Liver (tissue), 8 donors: ENCODE measurements at regions not wholly inside any gene's neighbourhood (a gene's known extent, or its start where the extent isn't known, plus 50 kb on each side); places are given as distances from the start of the nearest gene placed in this dataset.

Source experiments
- DNase-seq: peaks from one replicate; pipeline ENCODE4 v3.0.0-alpha.2; 2017; ENCODE audit warnings: low spot score
- H3K27ac ChIP-seq, 2 donors: one replicate each; pipeline ENCODE4 v1.7.0; 2013; ENCODE audit warnings: inconsistent platforms in 2 of 2, low read length in 2 of 2, control low read depth in 1 of 2, low read depth in 1 of 2, mild to moderate bottlenecking in 1 of 2
- H3K27me3 ChIP-seq, 4 donors: one replicate each; pipeline versions ENCODE4 v1.6.1 to v1.7.0; 2013; ENCODE audit warnings: low read length in 3 of 4, inconsistent platforms in 1 of 4, mild to moderate bottlenecking in 1 of 4, moderate library complexity in 1 of 4; ENCODE audit not compliant: control insufficient read depth in 4 of 4, insufficient read depth in 4 of 4
- H3K36me3 ChIP-seq, 4 donors: one replicate each; pipeline versions ENCODE4 v1.6.1 to v1.7.0; 2013; ENCODE audit warnings: low read length in 3 of 4, mild to moderate bottlenecking in 3 of 4, low read depth in 1 of 4, moderate library complexity in 1 of 4; ENCODE audit not compliant: control insufficient read depth in 4 of 4, insufficient read depth in 3 of 4
- H3K4me1 ChIP-seq, 4 donors: one replicate each; pipeline versions ENCODE4 v1.6.1 to v1.7.0; 2013; ENCODE audit warnings: low read length in 3 of 4, mild to moderate bottlenecking in 3 of 4, moderate library complexity in 1 of 4; ENCODE audit not compliant: control insufficient read depth in 4 of 4, insufficient read depth in 4 of 4
- H3K4me3 ChIP-seq, 3 donors: one replicate each; pipeline versions ENCODE4 v1.6.1 to v1.7.0; 2013; ENCODE audit warnings: low read length in 3 of 3, control low read depth in 1 of 3, low read depth in 1 of 3, mild to moderate bottlenecking in 1 of 3
- H3K9ac ChIP-seq, 2 donors: one replicate each; pipeline ENCODE4 v1.7.0; 2013; ENCODE audit warnings: low read length in 2 of 2, mild to moderate bottlenecking in 2 of 2, moderate library complexity in 2 of 2, control low read depth in 1 of 2, low read depth in 1 of 2
- H3K9me3 ChIP-seq, 4 donors: one replicate each; pipeline versions ENCODE4 v1.6.1 to v1.7.0; 2013; ENCODE audit warnings: low read length in 3 of 4; ENCODE audit not compliant: control insufficient read depth in 4 of 4
- ATF3 ChIP-seq: IDR thresholded peaks from 2 replicates; pipeline ENCODE4 v1.6.1; 2016; ENCODE audit warnings: antibody characterized with exemption
- CTCF ChIP-seq: fragments of 150-350 bp; IDR thresholded peaks from 2 replicates; pipeline ENCODE4 v1.5.1; 2017; ENCODE audit warnings: improper control_type of control experiment, low read depth, low read length; ENCODE audit not compliant: missing input control
- EGR1 ChIP-seq, 2 donors: IDR thresholded peaks; 2 replicates each; pipeline ENCODE4 v1.6.1; 2016 to 2018; ENCODE audit warnings: antibody characterized with exemption in 2 of 2, low read depth in 2 of 2
- FOXA1 ChIP-seq: IDR thresholded peaks from 2 replicates; pipeline ENCODE4 v1.6.1; 2016; ENCODE audit warnings: antibody characterized with exemption
- FOXA2 ChIP-seq: IDR thresholded peaks from 2 replicates; pipeline ENCODE4 v1.6.1; 2016; ENCODE audit warnings: antibody characterized with exemption
- GABPA ChIP-seq, 2 donors: IDR thresholded peaks in 1 of 2; conservative IDR thresholded peaks in 1 of 2; 2 replicates each; pipeline ENCODE4 v1.6.1; 2016; ENCODE audit warnings: antibody characterized with exemption in 2 of 2, mild to moderate bottlenecking in 1 of 2, moderate library complexity in 1 of 2
- HNF4A ChIP-seq, 2 donors: conservative IDR thresholded peaks; 2 replicates each; pipeline ENCODE4 v1.6.1; 2016; ENCODE audit warnings: antibody characterized with exemption in 2 of 2, mild to moderate bottlenecking in 2 of 2
- HNF4G ChIP-seq: IDR thresholded peaks from 2 replicates; pipeline ENCODE4 v1.6.1; 2016; ENCODE audit warnings: antibody characterized with exemption
- JUND ChIP-seq, 2 donors: IDR thresholded peaks; 2 replicates each; pipeline ENCODE4 v1.6.1; 2016; ENCODE audit warnings: antibody characterized with exemption in 2 of 2
- MAX ChIP-seq: IDR thresholded peaks from 2 replicates; pipeline ENCODE4 v1.6.1; 2016; ENCODE audit warnings: antibody characterized with exemption
- NR2F2 ChIP-seq: IDR thresholded peaks from 2 replicates; pipeline ENCODE4 v1.6.1; 2016; ENCODE audit warnings: antibody characterized with exemption
- RAD21 ChIP-seq, 2 donors: IDR thresholded peaks; 2 replicates each; pipeline ENCODE4 v1.6.1; 2016; ENCODE audit warnings: antibody characterized with exemption in 2 of 2, mild to moderate bottlenecking in 2 of 2
- REST ChIP-seq: IDR thresholded peaks from 2 replicates; pipeline ENCODE4 v1.6.1; 2016; ENCODE audit warnings: antibody characterized with exemption, mild to moderate bottlenecking
- RXRA ChIP-seq, 2 donors: IDR thresholded peaks; 2 replicates each; pipeline ENCODE4 v1.6.1; 2017 to 2018; ENCODE audit warnings: antibody characterized with exemption in 2 of 2, mild to moderate bottlenecking in 1 of 2
- SP1 ChIP-seq: IDR thresholded peaks from 2 replicates; pipeline ENCODE4 v1.6.1; 2018; ENCODE audit warnings: antibody characterized with exemption, mild to moderate bottlenecking
- TAF1 ChIP-seq: conservative IDR thresholded peaks from 2 replicates; pipeline ENCODE4 v1.6.1; 2016; ENCODE audit warnings: antibody characterized with exemption, mild to moderate bottlenecking
- YY1 ChIP-seq: IDR thresholded peaks from 2 replicates; pipeline ENCODE4 v1.6.1; 2016; ENCODE audit warnings: antibody characterized with exemption, mild to moderate bottlenecking
- ZBTB33 ChIP-seq: IDR thresholded peaks from 2 replicates; pipeline ENCODE4 v1.6.1; 2016; ENCODE audit warnings: antibody characterized with exemption
- WGBS: extraction: QIAGEN DNeasy Blood & Tissue Kit; methylation state at CpG from one replicate; pipeline ENCODE4 v1.1.7; 2013; 5-methylcytosine and 5-hydroxymethylcytosine counted together
- donor health status: healthy.
- donor health status: healthy.
- donor health status: healthy.
- donor health status: healthy.
- donor health status: healthy.

DNA sequence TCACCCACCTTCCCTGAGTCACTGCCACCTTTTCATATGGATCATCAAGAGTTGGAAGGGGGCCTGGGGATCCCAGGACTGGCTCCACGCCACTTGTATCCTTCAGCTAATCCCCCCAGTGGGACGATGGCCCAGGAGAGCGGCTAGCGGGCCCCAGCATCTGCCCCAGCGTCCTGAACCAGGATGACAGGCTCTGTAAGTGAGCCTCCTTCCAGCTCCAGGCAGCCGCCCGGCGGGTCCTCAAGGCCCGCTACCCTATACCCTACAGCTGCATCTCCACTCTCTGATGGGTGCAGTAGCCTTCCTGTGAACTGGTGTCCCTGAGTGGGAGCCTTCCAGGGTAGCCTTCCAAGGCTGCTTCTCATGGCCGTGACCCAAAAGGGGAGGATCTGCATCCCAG is 183.1 kb downstream of the ATG4C start:
- no peaks in the 10 kb centered on the region for H3K4me1 ChIP-seq
- H3K27me3 ChIP-seq, result no peaks in the 10 kb centered on the region
- WGBS, result 97% methylated on average over 10 of the region's 10 CpGs
- no peak overlapping the region for H3K4me3 ChIP-seq
- DNase-seq, result no peak
- H3K9ac ChIP-seq, result no peak overlapping the region
- no peaks in the 10 kb centered on the region for H3K9me3 ChIP-seq
- H3K36me3 ChIP-seq, result no peaks in the 10 kb centered on the region
- TF ChIP-seq REST (no peak), JUND (IDR thresholded peaks at IDR 0.05) (no peak), HNF4A (conservative IDR thresholded peaks at IDR 0.05) (no peak), MAX (no peak), SP1 (no peak), FOXA2 (no peak), NR2F2 (no peak), TAF1 (no peak), GABPA (IDR thresholded peaks at IDR 0.05 in 1 of 2, conservative IDR thresholded peaks at IDR 0.05 in 1 of 2) (no peak), HNF4G (no peak), ZBTB33 (no peak), YY1 (no peak), ATF3 (no peak), EGR1 (IDR thresholded peaks at IDR 0.05; ENCODE audit: low read depth in 2 of 2) (no peak), CTCF (no peak), RXRA (IDR thresholded peaks at IDR 0.05) (no peak), FOXA1 (no peak), RAD21 (IDR thresholded peaks at IDR 0.05) (no peak)
- H3K27ac ChIP-seq, result no peak overlapping the region

DNA sequence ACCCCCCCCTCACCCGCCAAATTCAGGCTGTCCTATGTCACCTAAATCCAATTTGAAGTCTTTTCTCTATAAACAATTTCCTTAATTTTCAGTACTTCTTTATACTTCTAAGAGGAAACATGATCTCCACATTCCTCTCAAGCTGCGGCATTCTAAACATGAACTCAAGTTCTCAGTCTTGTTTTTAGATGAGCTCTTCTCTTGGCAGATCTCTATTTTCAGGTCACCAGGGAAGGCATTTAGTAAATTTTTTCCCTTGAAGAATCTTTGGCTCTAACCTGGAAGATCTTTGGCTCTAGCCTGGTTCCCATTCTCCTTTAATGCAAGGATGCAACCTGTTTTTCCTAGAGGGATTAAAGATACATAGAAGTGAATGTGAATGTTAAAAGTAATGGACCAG is 193.4 kb downstream of the ATG4C start:
- Histone ChIP-seq H3K9me3 (no peaks in the 10 kb centered on the region), H3K27ac (no peak overlapping the region), H3K4me3 (no peak overlapping the region), H3K27me3 (no peaks in the 10 kb centered on the region), H3K4me1 (no peaks in the 10 kb centered on the region), H3K9ac (no peak overlapping the region), H3K36me3 (no peaks in the 10 kb centered on the region)
- no peak for DNase-seq
- 88% methylated on average over 2 of the region's 2 CpGs for WGBS
- TF ChIP-seq EGR1 (IDR thresholded peaks at IDR 0.05; ENCODE audit: low read depth in 2 of 2) (no peak), REST (no peak), CTCF (no peak), MAX (no peak), NR2F2 (no peak), ATF3 (no peak), JUND (IDR thresholded peaks at IDR 0.05) (no peak), YY1 (no peak), HNF4G (no peak), GABPA (IDR thresholded peaks at IDR 0.05 in 1 of 2, conservative IDR thresholded peaks at IDR 0.05 in 1 of 2) (no peak), FOXA1 (no peak)
